GM19438 (cell line): ENCODE measurements at regions not wholly inside any gene's neighbourhood (a gene's known extent, or its start where the extent isn't known, plus 50 kb on each side); places are given as distances from the start of the nearest gene placed in this dataset.
A peak's percentile ranks its signal among the peaks of the same experiment; 100 is the strongest.

Source experiments
- ATAC-seq: cut with Tn5 transposase; IDR thresholded peaks from one replicate; pipeline ENCODE4 v1.9.1; 2021; ENCODE audit warnings: low read depth; ENCODE audit not compliant: unreplicated experiment

GRCh38 chr5:56595566-56595965 is 219.8 kb upstream of the MAP3K1 start:
- ATAC-seq, result no peak

GRCh38 chr5:56594792-56595191 is 220.6 kb upstream of the MAP3K1 start:
- no peak for ATAC-seq

GRCh38 chr5:56591081-56591480 is 224.3 kb upstream of the MAP3K1 start:
- ATAC-seq, result no peak

GRCh38 chr5:56589481-56589860 is 225.9 kb upstream of the MAP3K1 start:
- no peak for ATAC-seq

- ATAC-seq, result peak; percentile 99
Measured at GRCh38 chr5:56588636-56589480, 226.5 kb upstream of the MAP3K1 start.

- no peak for ATAC-seq
Measured at GRCh38 chr5:56588131-56588487, 227.2 kb upstream of the MAP3K1 start.

GRCh38 chr5:56587381-56588130 is 227.8 kb upstream of the MAP3K1 start:
- ATAC-seq, result no peak

GRCh38 chr5:56585999-56586691 is 229.2 kb upstream of the MAP3K1 start:
- ATAC-seq, result no peak

- ATAC-seq, result no peak
Measured at GRCh38 chr5:56585461-56585860, 229.9 kb upstream of the MAP3K1 start.

- ATAC-seq, result no peak
Measured at GRCh38 chr5:56581426-56581825, 233.9 kb upstream of the MAP3K1 start.

- ATAC-seq, result no peak
Measured at GRCh38 chr5:56580864-56581263, 234.5 kb upstream of the MAP3K1 start.

- ATAC-seq, result no peak
Measured at GRCh38 chr5:56575821-56576220, 239.5 kb upstream of the MAP3K1 start.

GRCh38 chr5:56574778-56575177 is 240.6 kb upstream of the MAP3K1 start:
- no peak for ATAC-seq

- no peak for ATAC-seq
Measured at GRCh38 chr5:56569566-56569965, 245.8 kb upstream of the MAP3K1 start.

- no peak for ATAC-seq
Measured at GRCh38 chr5:56569076-56569475, 246.3 kb upstream of the MAP3K1 start.

- ATAC-seq, result no peak
Measured at GRCh38 chr5:56567278-56567677, 248.1 kb upstream of the MAP3K1 start.

GRCh38 chr5:56566374-56567249 is 248.7 kb upstream of the MAP3K1 start:
- no peak for ATAC-seq

- peak; percentile 92 for ATAC-seq
Measured at GRCh38 chr5:56565644-56566043, 249.7 kb upstream of the MAP3K1 start.

GRCh38 chr5:56565283-56565615 is 250.1 kb upstream of the MAP3K1 start:
- ATAC-seq, result no peak

- no peak for ATAC-seq
Measured at GRCh38 chr5:56564541-56565282, 250.6 kb upstream of the MAP3K1 start.
